ENCODE measurements at regions not wholly inside any gene's neighbourhood (a gene's known extent, or its start where the extent isn't known, plus 50 kb on each side); places are given as distances from the start of the nearest gene placed in this dataset.

- Histone ChIP-seq H3K9me3 (ENCODE audit: low read depth, low read length, poor library complexity, severe bottlenecking) (no peaks in the 10 kb centered on the region), H3K27ac (ENCODE audit: low read depth, low read length, poor library complexity, severe bottlenecking) (no peak overlapping the region), H3K4me1 (ENCODE audit: insufficient read depth, low read length, poor library complexity, severe bottlenecking) (no peaks in the 10 kb centered on the region), H3K4me3 (ENCODE audit: low read depth, low read length, poor library complexity, severe bottlenecking) (no peak overlapping the region), H3K27me3 (replicated peaks; ENCODE audit: insufficient read depth, low read depth, low read length, poor library complexity) (no peaks in the 10 kb centered on the region), H3K36me3 (ENCODE audit: insufficient read depth, low read length, poor library complexity, severe bottlenecking) (no peaks in the 10 kb centered on the region)
- no peak for DNase-seq (ENCODE audit: low spot score)
- intact Hi-C loops (cut with micrococcal nuclease; ENCODE audit: unreplicated experiment) = no loop called here
- CTCF ChIA-PET = interaction anchor here (0.6 kb wide), 1 partner anchor 25 kb away, joined by 3 read pairs; no protein-coding TSS in a partner anchor
- TF ChIP-seq CTCF (conservative IDR thresholded peaks at IDR 0.05; ENCODE audit: low read depth, low read length) (no peak), EZH2 (IDR thresholded peaks at IDR 0.05; ENCODE audit: borderline replicate concordance, low read depth, low read length, poor library complexity, severe bottlenecking) (no peak)
- POLR2A ChIA-PET (ENCODE audit: low non-redundant PET) = no interaction called here
- no TSS peak for BruUV-seq (replicated peaks)
Observed at GRCh38 chr6:137290601-137291261, 71.5 kb upstream of the IFNGR1 start.

GRCh38 chr6:137286916-137287315 is 67.7 kb upstream of the IFNGR1 start:
- Histone ChIP-seq H3K4me1 (ENCODE audit: insufficient read depth, low read length, poor library complexity, severe bottlenecking) (no peaks in the 10 kb centered on the region), H3K36me3 (ENCODE audit: insufficient read depth, low read length, poor library complexity, severe bottlenecking) (no peaks in the 10 kb centered on the region), H3K9me3 (ENCODE audit: low read depth, low read length, poor library complexity, severe bottlenecking) (no peaks in the 10 kb centered on the region), H3K4me3 (ENCODE audit: low read depth, low read length, poor library complexity, severe bottlenecking) (no peak overlapping the region), H3K27me3 (replicated peaks; ENCODE audit: insufficient read depth, low read depth, low read length, poor library complexity) (no peaks in the 10 kb centered on the region), H3K27ac (ENCODE audit: low read depth, low read length, poor library complexity, severe bottlenecking) (no peak overlapping the region)
- BruUV-seq (replicated peaks) = no TSS peak
- no peak for DNase-seq (ENCODE audit: low spot score)
- TF ChIP-seq CTCF (conservative IDR thresholded peaks at IDR 0.05; ENCODE audit: low read depth, low read length) = no peak
- no peak for TF ChIP-seq EZH2 (IDR thresholded peaks at IDR 0.05; ENCODE audit: borderline replicate concordance, low read depth, low read length, poor library complexity, severe bottlenecking)
- ChIA-PET CTCF (no interaction called here), POLR2A (ENCODE audit: low non-redundant PET) (no interaction called here)
- intact Hi-C loops (cut with micrococcal nuclease; ENCODE audit: unreplicated experiment) = no loop called here

GRCh38 chr6:137286368-137286767 is 67.2 kb upstream of the IFNGR1 start:
- CTCF ChIA-PET = no interaction called here

More at GRCh38 chr6:137286368-137286767, 67.2 kb upstream of the IFNGR1 start:
- no TSS peak for BruUV-seq (replicated peaks)
- POLR2A ChIA-PET (ENCODE audit: low non-redundant PET) = no interaction called here
- Histone ChIP-seq H3K27me3 (replicated peaks; ENCODE audit: insufficient read depth, low read depth, low read length, poor library complexity) (no peaks in the 10 kb centered on the region), H3K36me3 (ENCODE audit: insufficient read depth, low read length, poor library complexity, severe bottlenecking) (no peaks in the 10 kb centered on the region), H3K4me1 (ENCODE audit: insufficient read depth, low read length, poor library complexity, severe bottlenecking) (no peaks in the 10 kb centered on the region), H3K27ac (ENCODE audit: low read depth, low read length, poor library complexity, severe bottlenecking) (no peak overlapping the region), H3K4me3 (ENCODE audit: low read depth, low read length, poor library complexity, severe bottlenecking) (no peak overlapping the region), H3K9me3 (ENCODE audit: low read depth, low read length, poor library complexity, severe bottlenecking) (no peaks in the 10 kb centered on the region)
- TF ChIP-seq CTCF (conservative IDR thresholded peaks at IDR 0.05; ENCODE audit: low read depth, low read length) = no peak
- TF ChIP-seq EZH2 (IDR thresholded peaks at IDR 0.05; ENCODE audit: borderline replicate concordance, low read depth, low read length, poor library complexity, severe bottlenecking) = no peak
- no peak for DNase-seq (ENCODE audit: low spot score)
- intact Hi-C loops (cut with micrococcal nuclease; ENCODE audit: unreplicated experiment) = no loop called here
